ENCODE measurements at regions not wholly inside any gene's neighbourhood (a gene's known extent, or its start where the extent isn't known, plus 50 kb on each side); places are given as distances from the start of the nearest gene placed in this dataset.

- TF ChIP-seq POLR2A (IDR thresholded peaks at IDR 0.05) (no peak), CTCF (IDR thresholded peaks at IDR 0.05) (no peak), EP300 (IDR thresholded peaks at IDR 0.05) (no peak)
Measured at GRCh38 chr11:45450189-45450588, 164.0 kb upstream of the SYT13 start.
